GM13976 (cell line): ENCODE measurements at regions not wholly inside any gene's neighbourhood (a gene's known extent, or its start where the extent isn't known, plus 50 kb on each side); places are given as distances from the start of the nearest gene placed in this dataset.

Experiments used
- DNase-seq: peaks from one replicate; pipeline ENCODE4 v3.0.0; 2012; ENCODE audit warnings: low spot score
- CTCF ChIP-seq: IDR thresholded peaks from 2 replicates; pipeline ENCODE4 v1.5.1; 2012; ENCODE audit warnings: borderline replicate concordance, mild to moderate bottlenecking; ENCODE audit not compliant: insufficient read depth; ENCODE audit errors: extremely low read depth, missing control alignments, control extremely low read depth
- in situ Hi-C: fragments of 300-500 bp; cut with MboI; formaldehyde crosslinking; loops from one replicate; pipeline ENCODE4 v1.12.0; 2022; ENCODE audit warnings: low sequenced_read_pairs, mixed read lengths, inconsistent platforms; ENCODE audit not compliant: unreplicated experiment

GRCh38 chr2:156864325-156864724 lies 393.2 kb upstream of the GALNT5 start:
- no peak for DNase-seq
- in situ Hi-C loops: no loop called here

GRCh38 chr2:156864753-156865152 lies 392.8 kb upstream of the GALNT5 start:
- in situ Hi-C loops: no loop called here

More at GRCh38 chr2:156864325-156864724, 393.2 kb upstream of the GALNT5 start:
- no peak for TF ChIP-seq CTCF

GRCh38 chr2:156867201-156867600 lies 390.3 kb upstream of the GALNT5 start:
- no peak for DNase-seq
- no peak for TF ChIP-seq CTCF
- in situ Hi-C loops: no loop called here

More at GRCh38 chr2:156864753-156865152, 392.8 kb upstream of the GALNT5 start:
- TF ChIP-seq CTCF: no peak
- no peak for DNase-seq

- in situ Hi-C loops: no loop called here
- TF ChIP-seq CTCF: no peak
- DNase-seq: no peak
Observed at GRCh38 chr2:156874707-156875106, 382.8 kb upstream of the GALNT5 start.

- in situ Hi-C loops: no loop called here
- no peak for DNase-seq
- no peak for TF ChIP-seq CTCF
Observed at GRCh38 chr2:156883804-156884203, 373.7 kb upstream of the GALNT5 start.

GRCh38 chr2:156884216-156884615 lies 373.3 kb upstream of the GALNT5 start:
- in situ Hi-C loops: no loop called here
- TF ChIP-seq CTCF: no peak
- no peak for DNase-seq

GRCh38 chr2:156890529-156891148 lies 366.9 kb upstream of the GALNT5 start:
- in situ Hi-C loops: no loop called here
- TF ChIP-seq CTCF: no peak
- no peak for DNase-seq
